Activated CD4-positive, alpha-beta T cell treated with anti-CD3 and anti-CD28 coated beads for 36 hours (primary cell): ENCODE measurements at regions not wholly inside any gene's neighbourhood (a gene's known extent, or its start where the extent isn't known, plus 50 kb on each side); places are given as distances from the start of the nearest gene placed in this dataset.

Experiments used
- ATAC-seq: fragments of 200-7000 bp; cut with Tn5 transposase; one replicate; pipeline ENCODE4 v1.10.0; 2021; ENCODE audit warnings: mild to moderate bottlenecking, moderate library complexity
- CTCF ChIA-PET: fragments of 350-600 bp; sonication (Branson Sonifier 250); formaldehyde crosslinking; loops from one replicate; lab custom pipeline; 2021; ENCODE audit warnings: antibody characterized with exemption; lab: Charles Lee
- POLR2A ChIA-PET: fragments of 350-600 bp; sonication (Branson Sonifier 250); formaldehyde crosslinking; loops from one replicate; lab custom pipeline; 2021; ENCODE audit warnings: antibody characterized with exemption, inconsistent platforms; lab: Charles Lee
- DNase-seq: peaks from one replicate; pipeline ENCODE4 v3.0.0-alpha.2; 2020
- H3K27ac Mint-ChIP-seq: one replicate; pipeline ENCODE4 v1.8.0; 2021; ENCODE audit warnings: mixed read lengths
- H3K27me3 Mint-ChIP-seq: one replicate; pipeline ENCODE4 v1.8.0; 2021; ENCODE audit warnings: mixed read lengths
- H3K36me3 Mint-ChIP-seq: one replicate; pipeline ENCODE4 v1.8.0; 2021; ENCODE audit warnings: low read depth, mixed read lengths
- H3K4me1 Mint-ChIP-seq: one replicate; pipeline ENCODE4 v1.8.0; 2021; ENCODE audit warnings: mixed read lengths
- H3K4me3 Mint-ChIP-seq: one replicate; pipeline ENCODE4 v1.8.0; 2021; ENCODE audit warnings: mild to moderate bottlenecking, moderate library complexity, mixed read lengths
- H3K9me3 Mint-ChIP-seq: one replicate; pipeline ENCODE4 v1.8.0; 2021; ENCODE audit warnings: low read depth, mixed read lengths
- intact Hi-C, 2 experiments: fragments of 100-400 bp; cut with DNase I in 1 of 2; cut with micrococcal nuclease in 1 of 2; formaldehyde crosslinking; loops; one replicate each; pipeline versions ENCODE4 v1.14.2 to v1.15.1; 2022 to 2024; cut with DNase I, micrococcal nuclease

- Mint-ChIP-seq H3K4me3 (no peak overlapping the region), H3K9me3 (no peaks in the 10 kb centered on the region), H3K27ac (no peak overlapping the region), H3K27me3 (peaks cover 20% of the 10 kb centered on the region), H3K36me3 (no peaks in the 10 kb centered on the region), H3K4me1 (no peaks in the 10 kb centered on the region)
- CTCF ChIA-PET, result no interaction called here
- POLR2A ChIA-PET, result no interaction called here
- ATAC-seq (no peak), DNase-seq (no peak)
- intact Hi-C loops, result no loop called here
Measured at GRCh38 chr13:111943229-111943795, 123.6 kb upstream of the SOX1 start.

- H3K36me3 Mint-ChIP-seq, result no peaks in the 10 kb centered on the region
- H3K9me3 Mint-ChIP-seq, result no peaks in the 10 kb centered on the region
- no peak for ATAC-seq
- ChIA-PET POLR2A (no interaction called here), CTCF (no interaction called here)
- H3K4me1 Mint-ChIP-seq, result no peaks in the 10 kb centered on the region
- H3K27me3 Mint-ChIP-seq, result peaks cover 20% of the 10 kb centered on the region
- intact Hi-C loops, result no loop called here
- no peak overlapping the region for H3K4me3 Mint-ChIP-seq
- no peak overlapping the region for H3K27ac Mint-ChIP-seq
- no peak for DNase-seq
Measured at GRCh38 chr13:111944171-111944583, 122.8 kb upstream of the SOX1 start.

- no peaks in the 10 kb centered on the region for H3K36me3 Mint-ChIP-seq
- no peaks in the 10 kb centered on the region for H3K4me1 Mint-ChIP-seq
- CTCF ChIA-PET, result no interaction called here
- intact Hi-C loops, result no loop called here
- no peaks in the 10 kb centered on the region for H3K9me3 Mint-ChIP-seq
- H3K27ac Mint-ChIP-seq, result no peak overlapping the region
- POLR2A ChIA-PET, result no interaction called here
- H3K27me3 Mint-ChIP-seq, result peaks cover 16% of the 10 kb centered on the region
- ATAC-seq (no peak), DNase-seq (no peak)
- H3K4me3 Mint-ChIP-seq, result no peak overlapping the region
Measured at GRCh38 chr13:111945086-111945485, 121.9 kb upstream of the SOX1 start.

GRCh38 chr13:111946214-111946613 is 120.7 kb upstream of the SOX1 start:
- CTCF ChIA-PET, result no interaction called here
- H3K27ac Mint-ChIP-seq, result no peak overlapping the region

GRCh38 chr13:111947026-111947810 is 119.7 kb upstream of the SOX1 start:
- CTCF ChIA-PET, result no interaction called here
- Mint-ChIP-seq H3K4me1 (no peaks in the 10 kb centered on the region), H3K27ac (no peak overlapping the region), H3K9me3 (peaks cover 3% of the 10 kb centered on the region), H3K4me3 (no peak overlapping the region), H3K36me3 (no peaks in the 10 kb centered on the region), H3K27me3 (peaks cover 12% of the 10 kb centered on the region)
- ATAC-seq (no peak), DNase-seq (no peak)
- POLR2A ChIA-PET, result no interaction called here
- intact Hi-C loops, result no loop called here

More at GRCh38 chr13:111946214-111946613, 120.7 kb upstream of the SOX1 start:
- H3K27me3 Mint-ChIP-seq, result peaks cover 16% of the 10 kb centered on the region
- DNase-seq (no peak), ATAC-seq (no peak)
- no peaks in the 10 kb centered on the region for H3K4me1 Mint-ChIP-seq
- POLR2A ChIA-PET, result no interaction called here
- H3K9me3 Mint-ChIP-seq, result peaks cover 3% of the 10 kb centered on the region
- no peaks in the 10 kb centered on the region for H3K36me3 Mint-ChIP-seq
- H3K4me3 Mint-ChIP-seq, result no peak overlapping the region
- intact Hi-C loops, result no loop called here

- ChIA-PET CTCF (no interaction called here), POLR2A (no interaction called here)
- H3K27ac Mint-ChIP-seq, result no peak overlapping the region
- no peak for DNase-seq
- peaks cover 3% of the 10 kb centered on the region for H3K9me3 Mint-ChIP-seq
- no peak overlapping the region for H3K4me3 Mint-ChIP-seq
- peaks cover 10% of the 10 kb centered on the region for H3K27me3 Mint-ChIP-seq
- ATAC-seq, result no peak
- intact Hi-C loops, result no loop called here
- no peaks in the 10 kb centered on the region for H3K36me3 Mint-ChIP-seq
- no peaks in the 10 kb centered on the region for H3K4me1 Mint-ChIP-seq
Measured at GRCh38 chr13:111947876-111948275, 119.1 kb upstream of the SOX1 start.

GRCh38 chr13:111948281-111948680 is 118.7 kb upstream of the SOX1 start:
- Mint-ChIP-seq H3K4me3 (no peak overlapping the region), H3K27ac (no peak overlapping the region), H3K36me3 (no peaks in the 10 kb centered on the region), H3K9me3 (peaks cover 3% of the 10 kb centered on the region), H3K4me1 (no peaks in the 10 kb centered on the region), H3K27me3 (peaks cover 9% of the 10 kb centered on the region)
- ChIA-PET POLR2A (no interaction called here), CTCF (no interaction called here)
- ATAC-seq (no peak), DNase-seq (no peak)
- intact Hi-C loops, result no loop called here

GRCh38 chr13:111948811-111949210 is 118.1 kb upstream of the SOX1 start:
- no peaks in the 10 kb centered on the region for H3K4me1 Mint-ChIP-seq
- H3K27ac Mint-ChIP-seq, result no peak overlapping the region
- DNase-seq (no peak), ATAC-seq (no peak)
- intact Hi-C loops, result no loop called here
- no peaks in the 10 kb centered on the region for H3K36me3 Mint-ChIP-seq
- ChIA-PET POLR2A (no interaction called here), CTCF (no interaction called here)
- no peak overlapping the region for H3K4me3 Mint-ChIP-seq
- peaks cover 3% of the 10 kb centered on the region for H3K9me3 Mint-ChIP-seq
- H3K27me3 Mint-ChIP-seq, result peaks cover 9% of the 10 kb centered on the region

- intact Hi-C loops, result no loop called here
- Mint-ChIP-seq H3K27ac (no peak overlapping the region), H3K36me3 (no peaks in the 10 kb centered on the region), H3K4me1 (no peaks in the 10 kb centered on the region), H3K9me3 (peaks cover 3% of the 10 kb centered on the region), H3K4me3 (no peak overlapping the region), H3K27me3 (peaks cover 9% of the 10 kb centered on the region)
- DNase-seq (no peak), ATAC-seq (no peak)
- POLR2A ChIA-PET, result no interaction called here
- CTCF ChIA-PET, result no interaction called here
Measured at GRCh38 chr13:111949311-111949710, 117.6 kb upstream of the SOX1 start.

- H3K9me3 Mint-ChIP-seq, result peaks cover 3% of the 10 kb centered on the region
- H3K27me3 Mint-ChIP-seq, result peaks cover 9% of the 10 kb centered on the region
- H3K27ac Mint-ChIP-seq, result no peak overlapping the region
- intact Hi-C loops, result no loop called here
- ChIA-PET POLR2A (no interaction called here), CTCF (no interaction called here)
- no peaks in the 10 kb centered on the region for H3K36me3 Mint-ChIP-seq
- DNase-seq (no peak), ATAC-seq (no peak)
- H3K4me3 Mint-ChIP-seq, result no peak overlapping the region
- no peaks in the 10 kb centered on the region for H3K4me1 Mint-ChIP-seq
Measured at GRCh38 chr13:111950697-111951096, 116.3 kb upstream of the SOX1 start.

GRCh38 chr13:111952032-111952431 is 114.9 kb upstream of the SOX1 start:
- intact Hi-C loops, result no loop called here
- no peaks in the 10 kb centered on the region for H3K36me3 Mint-ChIP-seq
- POLR2A ChIA-PET, result no interaction called here
- DNase-seq, result no peak
- peaks cover 3% of the 10 kb centered on the region for H3K9me3 Mint-ChIP-seq
- CTCF ChIA-PET, result no interaction called here
- ATAC-seq, result no peak
- H3K4me1 Mint-ChIP-seq, result no peaks in the 10 kb centered on the region
- H3K4me3 Mint-ChIP-seq, result no peak overlapping the region
- peaks cover 9% of the 10 kb centered on the region for H3K27me3 Mint-ChIP-seq
- H3K27ac Mint-ChIP-seq, result no peak overlapping the region

GRCh38 chr13:111952814-111953213 is 114.1 kb upstream of the SOX1 start:
- Mint-ChIP-seq H3K4me3 (no peak overlapping the region), H3K27ac (no peak overlapping the region), H3K9me3 (peaks cover 3% of the 10 kb centered on the region), H3K27me3 (peaks cover 6% of the 10 kb centered on the region), H3K4me1 (no peaks in the 10 kb centered on the region), H3K36me3 (no peaks in the 10 kb centered on the region)
- no peak for ATAC-seq
- CTCF ChIA-PET, result no interaction called here
- POLR2A ChIA-PET, result no interaction called here
- intact Hi-C loops, result no loop called here
- DNase-seq, result no peak
